ENCODE measurements at regions not wholly inside any gene's neighbourhood (a gene's known extent, or its start where the extent isn't known, plus 50 kb on each side); places are given as distances from the start of the nearest gene placed in this dataset.
"Not testable (repeated sequence)": the region's sequence is repeated elsewhere in the genome, so short reads cannot be mapped to it uniquely, and the experiment has no call there.

DNA sequence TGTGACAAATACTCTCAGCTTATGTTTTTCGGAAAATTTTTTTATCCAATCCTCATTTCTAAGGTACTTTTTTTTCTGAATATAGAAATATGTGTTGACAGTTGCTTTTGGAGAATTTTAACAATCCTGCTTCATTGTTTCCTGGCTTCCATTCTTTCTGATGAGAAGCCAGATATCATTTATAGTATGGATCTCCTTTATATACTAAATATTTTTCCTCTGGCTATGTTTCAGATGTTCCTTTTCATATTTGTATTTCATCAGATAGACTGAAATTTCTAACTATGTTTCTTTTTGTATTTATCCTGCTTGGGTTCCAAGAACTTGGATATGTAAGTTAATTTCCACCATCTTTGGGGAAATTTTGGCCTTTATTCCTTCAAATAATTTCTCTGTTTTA is 138.9 kb upstream of the CDH11 start:
- DNase-seq (no peak), ATAC-seq (ENCODE audit: low read depth) (no peak)
- H3K27ac Mint-ChIP-seq: no peak overlapping the region
- POLR2A ChIA-PET: no interaction called here
- peaks cover 1% of the 10 kb centered on the region for H3K9me3 Mint-ChIP-seq
- no peaks in the 10 kb centered on the region for H3K36me3 Mint-ChIP-seq
- H3K4me3 Mint-ChIP-seq: no peak overlapping the region
- H3K27me3 Mint-ChIP-seq: no peaks in the 10 kb centered on the region
- H3K4me1 Mint-ChIP-seq: no peaks in the 10 kb centered on the region

DNA sequence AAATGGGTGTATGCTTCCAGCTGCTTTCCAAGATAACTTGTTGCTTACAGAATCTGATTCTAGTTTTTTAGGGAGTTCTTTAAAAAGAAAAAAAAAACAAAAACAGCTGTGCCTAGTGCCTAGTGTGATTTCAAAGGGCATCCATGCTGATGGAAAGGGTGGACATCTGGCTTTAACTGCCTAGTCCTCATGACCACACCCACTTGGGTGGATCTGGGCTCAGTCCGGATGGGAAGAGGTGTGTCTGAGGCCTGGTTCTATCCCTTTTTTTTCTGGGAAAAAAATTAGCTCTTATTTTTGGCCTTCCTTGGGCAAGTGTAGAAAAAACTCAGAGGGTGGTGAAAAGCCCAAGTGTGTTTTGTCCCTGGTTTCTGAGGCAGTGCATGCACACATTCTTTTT is 132.3 kb upstream of the CDH11 start:
- POLR2A ChIA-PET: no interaction called here
- Mint-ChIP-seq H3K27ac (no peak overlapping the region), H3K4me1 (no peaks in the 10 kb centered on the region), H3K9me3 (peaks cover 2% of the 10 kb centered on the region), H3K4me3 (no peak overlapping the region), H3K36me3 (no peaks in the 10 kb centered on the region), H3K27me3 (no peaks in the 10 kb centered on the region)
- ATAC-seq (ENCODE audit: low read depth) (no peak), DNase-seq (no peak)

DNA sequence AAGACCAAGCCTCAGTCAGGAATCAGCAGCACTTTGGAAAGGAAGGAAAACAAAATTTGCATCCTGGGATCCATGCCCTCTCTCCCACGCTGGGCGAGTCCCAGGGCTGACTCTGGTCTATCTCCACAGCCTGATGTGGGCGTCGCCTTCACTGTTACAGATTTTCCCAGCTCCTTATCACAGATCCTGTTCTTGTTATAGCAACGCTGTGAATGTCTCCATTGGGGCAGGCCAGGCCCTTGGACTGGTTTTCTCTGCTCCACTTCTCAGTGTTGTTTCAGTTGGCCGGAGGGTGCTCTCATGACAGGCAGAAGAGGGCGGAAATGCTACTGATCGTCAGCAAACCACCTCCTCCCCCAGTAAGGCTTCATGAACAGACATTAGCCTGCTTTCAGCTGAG is 127.9 kb upstream of the CDH11 start:
- Mint-ChIP-seq H3K36me3 (no peaks in the 10 kb centered on the region), H3K27me3 (no peaks in the 10 kb centered on the region), H3K4me3 (no peak overlapping the region), H3K27ac (no peak overlapping the region), H3K9me3 (peaks cover under 1% of the 10 kb centered on the region), H3K4me1 (no peaks in the 10 kb centered on the region)
- ATAC-seq (ENCODE audit: low read depth) (no peak), DNase-seq (no peak)
- POLR2A ChIA-PET: no interaction called here

DNA sequence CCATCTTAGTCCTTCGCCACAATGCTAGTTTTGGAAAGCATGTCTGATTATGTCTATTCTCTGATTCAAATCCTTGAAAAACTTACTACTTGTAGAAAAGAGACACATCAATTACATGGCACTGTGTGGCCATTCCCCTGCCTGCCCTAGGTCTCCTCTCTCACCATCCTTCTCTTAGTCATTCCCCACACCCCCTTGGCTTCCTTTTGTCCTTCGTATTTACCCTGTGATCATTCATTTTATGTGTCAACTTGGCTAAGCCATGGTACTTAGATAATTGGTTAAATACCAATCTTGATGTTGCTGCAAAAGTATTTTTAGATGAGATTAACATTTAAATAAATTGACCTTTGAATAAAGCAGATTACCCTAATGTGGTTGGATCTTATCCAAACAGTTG is 122.9 kb upstream of the CDH11 start:
- Mint-ChIP-seq H3K27me3 (no peaks in the 10 kb centered on the region), H3K9me3 (no peaks in the 10 kb centered on the region), H3K4me1 (no peaks in the 10 kb centered on the region), H3K4me3 (no peak overlapping the region), H3K27ac (no peak overlapping the region), H3K36me3 (no peaks in the 10 kb centered on the region)
- no peak for ATAC-seq (ENCODE audit: low read depth)
- POLR2A ChIA-PET: no interaction called here
- no peak for DNase-seq

DNA sequence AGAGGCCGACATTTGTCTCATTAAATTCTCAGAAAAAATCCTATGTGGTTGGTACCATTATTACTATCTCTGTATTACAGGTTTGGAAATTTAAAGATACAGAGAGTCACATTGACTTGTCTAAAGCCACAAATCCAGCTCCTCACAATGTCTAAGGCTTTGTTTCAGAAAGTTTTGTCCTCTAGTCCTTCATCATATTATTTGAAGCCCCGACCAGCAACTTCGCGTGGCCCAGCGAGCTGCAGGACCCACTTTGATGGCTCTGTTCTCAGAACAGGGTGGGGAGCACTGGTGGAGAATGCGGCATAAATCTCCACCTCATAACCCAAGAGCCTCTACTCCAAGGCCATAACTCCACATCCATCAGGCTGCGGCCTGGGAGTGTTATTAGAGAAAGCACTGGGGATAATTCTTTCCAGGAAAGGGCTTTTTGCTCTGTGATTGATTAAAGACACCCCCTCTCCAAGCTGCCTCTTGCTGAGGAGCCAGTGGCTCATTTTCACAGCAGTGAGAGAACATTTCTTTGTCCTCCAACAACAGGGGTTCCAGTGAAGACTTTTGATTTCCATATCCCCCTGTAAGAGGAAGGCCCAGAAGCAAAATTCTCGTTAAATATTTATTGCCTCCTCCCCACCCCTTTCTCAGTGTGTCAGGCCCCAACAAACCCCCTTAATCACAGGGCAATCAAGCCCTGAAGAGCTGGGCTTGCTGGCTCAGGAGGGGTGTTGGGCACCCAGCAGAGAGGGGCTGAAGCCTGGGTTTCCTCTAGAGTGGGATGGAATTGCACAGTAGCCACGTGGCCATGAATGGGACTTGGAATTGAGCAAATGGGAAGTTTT is 113.7 kb upstream of the CDH11 start:
- Mint-ChIP-seq H3K36me3 (no peaks in the 10 kb centered on the region), H3K4me3 (no peak overlapping the region), H3K4me1 (no peaks in the 10 kb centered on the region), H3K27me3 (no peaks in the 10 kb centered on the region), H3K27ac (no peak overlapping the region), H3K9me3 (no peaks in the 10 kb centered on the region)
- POLR2A ChIA-PET: no interaction called here
- ATAC-seq (ENCODE audit: low read depth): no peak
- no peak for DNase-seq

DNA sequence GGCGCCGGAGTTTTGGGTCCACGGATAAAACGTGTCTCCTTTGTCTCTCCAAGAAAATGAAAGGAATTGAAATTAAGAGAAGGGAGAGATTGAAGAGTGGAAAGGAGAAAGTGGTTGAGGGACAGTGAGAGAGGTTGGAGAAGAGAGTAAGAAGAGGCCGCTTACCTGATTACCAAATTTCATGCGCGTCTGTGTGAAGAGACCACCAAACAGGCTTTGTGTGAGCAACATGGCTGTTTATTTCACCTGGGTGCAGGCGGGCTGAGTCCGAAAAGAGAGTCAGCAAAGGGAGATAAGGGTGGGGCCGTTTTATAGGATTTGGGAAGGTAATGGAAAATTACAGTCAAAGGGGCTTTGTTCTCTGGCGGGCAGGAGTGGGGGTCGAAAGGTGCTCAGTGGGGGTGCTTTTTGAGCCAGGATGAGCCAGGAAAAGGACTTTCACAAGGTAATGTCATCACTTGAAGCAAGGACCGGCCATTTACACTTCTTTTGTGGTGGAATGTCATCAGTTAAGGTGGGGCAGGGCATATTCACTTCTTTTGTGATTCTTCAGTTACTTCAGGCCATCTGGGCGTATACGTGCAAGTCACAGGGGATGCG is 113.0 kb upstream of the CDH11 start:
- H3K27me3 Mint-ChIP-seq; DNase-seq; POLR2A ChIA-PET; ATAC-seq (ENCODE audit: low read depth); H3K36me3 Mint-ChIP-seq; H3K9me3 Mint-ChIP-seq; H3K27ac Mint-ChIP-seq; H3K4me3 Mint-ChIP-seq; H3K4me1 Mint-ChIP-seq: not testable (repeated sequence)

DNA sequence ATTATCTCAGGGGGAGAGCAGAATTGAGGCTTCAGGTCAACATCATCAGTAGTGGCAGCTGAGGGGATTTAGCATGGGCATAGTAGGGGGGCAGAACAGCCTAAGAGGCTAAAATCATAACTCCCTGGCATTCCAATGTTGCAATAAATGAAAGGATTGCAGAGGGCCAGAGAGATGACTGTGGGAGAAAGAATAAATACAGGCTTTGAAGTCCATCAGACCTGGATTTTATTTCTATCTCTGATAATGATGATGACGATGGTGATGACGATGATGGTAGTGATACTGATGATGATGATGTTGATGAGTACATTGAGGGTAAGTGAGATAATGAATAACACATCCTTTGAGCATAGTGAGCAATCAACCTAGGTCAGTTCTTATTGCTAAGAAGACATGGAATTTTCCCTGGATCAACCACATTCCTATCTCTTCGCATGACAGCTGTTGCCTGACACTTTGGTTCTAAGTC is 107.4 kb upstream of the CDH11 start:
- Mint-ChIP-seq H3K9me3 (no peaks in the 10 kb centered on the region), H3K4me1 (no peaks in the 10 kb centered on the region), H3K4me3 (no peak overlapping the region), H3K27ac (no peak overlapping the region), H3K36me3 (no peaks in the 10 kb centered on the region), H3K27me3 (no peaks in the 10 kb centered on the region)
- DNase-seq (no peak), ATAC-seq (ENCODE audit: low read depth) (no peak)
- POLR2A ChIA-PET: no interaction called here

DNA sequence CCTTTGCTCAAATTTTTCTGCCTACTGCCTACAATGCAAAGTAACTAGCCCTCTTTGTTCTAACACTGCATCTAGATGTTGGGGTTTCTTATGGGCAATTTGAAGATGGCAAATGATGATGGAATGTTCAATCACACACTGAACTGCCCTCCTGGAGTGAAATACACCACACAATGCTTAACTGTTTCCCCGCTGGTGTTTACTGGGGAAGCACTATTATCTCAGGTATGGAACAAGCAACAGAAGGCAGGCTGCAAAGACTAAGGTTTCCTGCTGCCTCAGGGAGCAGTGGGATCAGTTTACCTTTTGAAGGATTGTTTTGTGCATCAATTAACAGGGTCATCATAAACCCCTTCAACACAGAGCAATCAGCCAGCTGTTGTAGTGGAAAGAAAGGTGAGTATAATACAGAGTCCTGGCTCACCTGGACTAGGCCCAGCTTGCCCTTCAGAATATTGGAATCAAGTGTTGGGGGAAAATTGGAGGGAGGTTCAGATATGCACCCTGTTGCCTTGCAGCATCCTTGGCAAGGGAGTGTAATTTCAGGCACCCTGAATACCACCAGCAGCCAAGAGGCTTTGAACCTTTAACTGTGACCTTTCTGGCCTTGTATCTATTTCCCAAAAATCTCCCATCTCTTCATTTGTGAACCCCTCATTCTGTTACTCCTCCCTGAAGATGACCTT is 105.4 kb upstream of the CDH11 start:
- POLR2A ChIA-PET: no interaction called here
- no peaks in the 10 kb centered on the region for H3K9me3 Mint-ChIP-seq
- no peaks in the 10 kb centered on the region for H3K36me3 Mint-ChIP-seq
- no peak for ATAC-seq (ENCODE audit: low read depth)
- H3K27me3 Mint-ChIP-seq: no peaks in the 10 kb centered on the region
- H3K4me1 Mint-ChIP-seq: no peaks in the 10 kb centered on the region
- DNase-seq: no peak
- no peak overlapping the region for H3K4me3 Mint-ChIP-seq
- no peak overlapping the region for H3K27ac Mint-ChIP-seq

DNA sequence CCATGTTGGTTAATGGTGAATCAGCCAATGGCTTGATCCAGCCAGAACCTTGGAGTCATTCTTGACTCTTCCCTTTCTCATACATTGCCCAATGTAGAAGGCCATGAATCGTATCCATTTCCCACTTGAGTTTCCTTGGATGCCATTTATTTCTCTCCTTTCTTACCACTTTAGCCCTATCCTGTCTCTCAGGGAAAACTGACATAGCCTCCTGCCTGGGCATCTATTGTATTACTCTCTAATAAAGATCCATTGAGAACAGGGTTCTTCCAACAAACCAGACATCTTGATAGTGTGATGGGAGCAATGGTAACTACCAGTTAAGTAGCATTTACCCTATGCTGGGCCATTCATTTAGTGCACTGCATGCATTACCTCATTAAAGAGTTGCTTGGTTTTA is 104.2 kb upstream of the CDH11 start:
- Mint-ChIP-seq H3K27me3 (no peaks in the 10 kb centered on the region), H3K4me1 (no peaks in the 10 kb centered on the region), H3K9me3 (no peaks in the 10 kb centered on the region), H3K36me3 (no peaks in the 10 kb centered on the region), H3K4me3 (no peak overlapping the region), H3K27ac (no peak overlapping the region)
- POLR2A ChIA-PET: no interaction called here
- ATAC-seq (ENCODE audit: low read depth): no peak
- no peak for DNase-seq

DNA sequence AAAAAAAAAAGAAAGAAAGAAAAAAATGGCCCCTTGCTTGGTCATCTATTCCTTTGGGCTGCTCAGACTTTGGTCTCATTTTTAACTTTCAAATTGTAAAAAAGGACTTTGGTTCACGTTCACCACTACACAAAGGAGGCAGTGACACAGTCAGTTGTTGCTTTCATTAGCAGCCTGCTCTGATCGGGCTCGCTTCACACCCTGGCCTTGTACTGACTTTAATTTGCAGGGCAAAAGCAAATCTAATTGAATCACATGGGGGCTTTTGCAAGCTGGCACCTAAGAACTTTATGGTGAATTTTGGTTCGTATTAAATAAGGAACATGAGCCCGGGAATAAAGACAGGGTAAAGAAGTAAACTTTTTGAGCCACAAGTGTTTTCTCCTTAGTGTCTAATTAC is 103.6 kb upstream of the CDH11 start:
- H3K36me3 Mint-ChIP-seq: no peaks in the 10 kb centered on the region
- H3K27ac Mint-ChIP-seq: no peak overlapping the region
- POLR2A ChIA-PET: no interaction called here
- H3K4me3 Mint-ChIP-seq: no peak overlapping the region
- no peak for DNase-seq
- no peak for ATAC-seq (ENCODE audit: low read depth)
- H3K4me1 Mint-ChIP-seq: no peaks in the 10 kb centered on the region
- H3K9me3 Mint-ChIP-seq: no peaks in the 10 kb centered on the region
- H3K27me3 Mint-ChIP-seq: no peaks in the 10 kb centered on the region

DNA sequence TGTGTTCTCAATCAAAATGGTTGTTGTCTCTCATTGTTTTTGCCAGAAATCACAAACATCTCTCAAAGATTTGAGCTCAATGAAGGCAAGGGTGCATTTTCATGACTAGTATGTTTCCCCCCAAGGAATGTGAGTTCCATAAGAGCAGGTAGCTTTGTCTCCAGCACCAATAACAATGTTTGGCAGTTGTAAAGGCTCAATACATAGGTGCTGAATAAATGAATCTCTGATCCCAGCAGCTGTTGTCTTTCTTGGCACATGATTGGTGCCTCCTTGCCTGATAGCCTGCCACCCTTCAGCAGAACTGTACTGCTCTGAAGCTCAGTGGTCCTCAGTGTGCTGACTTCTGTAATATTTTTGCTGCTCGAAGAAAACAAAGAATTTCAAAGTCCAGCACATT is 103.1 kb upstream of the CDH11 start:
- no peak overlapping the region for H3K4me3 Mint-ChIP-seq
- no peaks in the 10 kb centered on the region for H3K4me1 Mint-ChIP-seq
- no peaks in the 10 kb centered on the region for H3K36me3 Mint-ChIP-seq
- no peak for ATAC-seq (ENCODE audit: low read depth)
- DNase-seq: no peak
- H3K27me3 Mint-ChIP-seq: no peaks in the 10 kb centered on the region
- POLR2A ChIA-PET: no interaction called here
- no peaks in the 10 kb centered on the region for H3K9me3 Mint-ChIP-seq
- H3K27ac Mint-ChIP-seq: no peak overlapping the region

DNA sequence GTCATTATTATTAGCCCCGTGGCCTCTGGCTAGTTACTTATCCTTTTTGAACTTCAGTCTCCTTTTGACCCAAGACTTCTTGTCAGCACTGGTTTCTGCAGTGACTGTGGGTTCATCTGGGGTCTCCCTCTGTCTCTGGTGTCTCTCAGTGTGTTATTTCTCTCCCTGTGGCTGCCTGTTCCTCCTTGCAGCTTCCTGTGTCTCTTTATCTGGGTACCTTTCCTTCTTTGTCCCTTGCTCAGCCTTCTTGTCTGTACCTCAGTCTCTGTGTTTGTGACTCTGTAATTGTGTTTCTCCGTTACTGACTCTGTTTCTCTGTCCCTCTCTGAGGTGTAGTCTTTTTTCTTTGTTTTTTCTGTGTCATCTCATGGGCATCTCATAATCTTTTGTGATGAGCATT is 102.6 kb upstream of the CDH11 start:
- Mint-ChIP-seq H3K27ac (no peak overlapping the region), H3K4me3 (no peak overlapping the region), H3K9me3 (no peaks in the 10 kb centered on the region), H3K36me3 (no peaks in the 10 kb centered on the region), H3K4me1 (no peaks in the 10 kb centered on the region), H3K27me3 (no peaks in the 10 kb centered on the region)
- ATAC-seq (ENCODE audit: low read depth): no peak
- POLR2A ChIA-PET: no interaction called here
- no peak for DNase-seq

DNA sequence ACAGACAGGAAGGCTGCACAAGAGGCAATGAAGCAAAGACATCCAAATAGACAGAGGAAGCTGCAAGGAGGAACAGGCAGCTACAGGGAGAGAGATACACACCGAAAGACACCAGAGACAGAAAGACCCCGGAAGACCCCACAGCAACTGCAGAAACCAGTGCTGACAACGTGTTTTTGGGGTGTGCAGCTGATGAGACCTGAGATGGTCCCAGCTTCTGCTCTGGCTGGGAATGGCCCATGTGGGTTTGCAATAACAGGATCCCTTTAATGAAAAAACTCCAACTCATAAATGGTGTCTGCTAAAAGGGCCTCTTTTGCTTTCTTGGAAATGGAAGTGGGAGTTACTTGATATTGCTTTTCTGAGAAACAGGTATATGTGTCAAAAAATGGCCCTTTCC is 101.5 kb upstream of the CDH11 start:
- Mint-ChIP-seq H3K27me3 (no peaks in the 10 kb centered on the region), H3K4me3 (no peak overlapping the region), H3K9me3 (no peaks in the 10 kb centered on the region), H3K36me3 (no peaks in the 10 kb centered on the region), H3K27ac (no peak overlapping the region), H3K4me1 (no peaks in the 10 kb centered on the region)
- POLR2A ChIA-PET: no interaction called here
- DNase-seq: no peak
- ATAC-seq (ENCODE audit: low read depth): no peak

DNA sequence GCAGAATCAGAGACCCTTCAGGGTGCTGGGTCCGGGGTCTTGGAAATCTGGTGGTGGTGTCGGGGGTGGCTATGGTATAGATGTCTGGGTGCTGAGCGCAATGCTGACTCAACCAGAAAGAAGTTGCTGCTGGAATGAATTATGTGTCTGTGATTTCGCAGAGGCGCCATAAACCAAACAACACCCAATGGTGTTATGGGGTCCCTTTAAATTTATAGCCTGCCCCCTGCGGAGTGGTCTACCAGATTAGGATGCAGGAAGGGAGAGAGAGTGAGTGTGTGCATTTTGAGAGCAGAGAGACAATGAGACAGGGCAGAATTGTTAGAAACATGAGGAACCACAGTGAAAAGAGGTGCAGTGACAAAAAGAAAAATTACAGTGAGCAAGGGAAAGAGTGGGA is 100.7 kb upstream of the CDH11 start:
- Mint-ChIP-seq H3K27me3 (no peaks in the 10 kb centered on the region), H3K4me1 (no peaks in the 10 kb centered on the region), H3K4me3 (no peak overlapping the region), H3K9me3 (no peaks in the 10 kb centered on the region), H3K36me3 (no peaks in the 10 kb centered on the region), H3K27ac (no peak overlapping the region)
- DNase-seq (no peak), ATAC-seq (ENCODE audit: low read depth) (no peak)
- POLR2A ChIA-PET: no interaction called here

Measured in activated naive CD8-positive, alpha-beta T cell treated with anti-CD3 and anti-CD28 coated beads, Interleukin-2, amount 10 ng/mL, durations not matched to agents 7 days and 5 days (primary cell).